GM12873 (cell line): ENCODE measurements at regions not wholly inside any gene's neighbourhood (a gene's known extent, or its start where the extent isn't known, plus 50 kb on each side); places are given as distances from the start of the nearest gene placed in this dataset.

ENCODE experiments used
- TF ChIP-seq, protein P1 (sequence below): IDR thresholded peaks from 2 replicates; pipeline ENCODE4 v1.5.1; 2012; ENCODE audit warnings: low read depth, mild to moderate bottlenecking, moderate library complexity, low read length, control low read depth; ENCODE audit not compliant: insufficient read depth; ENCODE audit errors: missing control alignments

DNA sequence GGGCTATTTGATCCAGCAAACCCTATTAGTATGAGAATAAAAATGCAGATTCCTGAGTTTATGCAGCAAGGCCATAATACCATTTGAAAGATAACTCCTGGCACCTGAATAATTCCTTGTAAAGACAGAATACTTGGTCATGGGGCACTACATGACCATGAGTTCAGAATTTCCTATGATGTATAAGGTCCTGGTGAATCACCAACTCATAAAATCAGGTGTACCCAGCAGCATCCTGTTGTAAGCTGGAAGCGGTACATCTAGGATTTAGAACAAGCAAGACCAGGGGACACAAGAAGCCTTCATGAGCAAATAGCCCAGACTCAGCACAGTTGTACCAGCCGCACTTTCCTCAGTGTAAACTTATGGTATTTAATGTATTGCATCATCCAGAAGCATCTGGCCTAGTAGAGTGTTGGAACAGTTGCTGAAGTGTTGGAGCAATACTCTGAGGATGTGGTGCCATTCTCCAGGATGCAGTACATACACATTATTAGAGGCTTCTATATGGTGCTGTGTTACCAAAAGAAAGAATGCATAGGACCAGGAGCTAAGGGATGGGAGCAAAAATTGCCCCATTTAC, 233.4 kb downstream of the SQOR start:
- TF ChIP-seq, protein P1, sequence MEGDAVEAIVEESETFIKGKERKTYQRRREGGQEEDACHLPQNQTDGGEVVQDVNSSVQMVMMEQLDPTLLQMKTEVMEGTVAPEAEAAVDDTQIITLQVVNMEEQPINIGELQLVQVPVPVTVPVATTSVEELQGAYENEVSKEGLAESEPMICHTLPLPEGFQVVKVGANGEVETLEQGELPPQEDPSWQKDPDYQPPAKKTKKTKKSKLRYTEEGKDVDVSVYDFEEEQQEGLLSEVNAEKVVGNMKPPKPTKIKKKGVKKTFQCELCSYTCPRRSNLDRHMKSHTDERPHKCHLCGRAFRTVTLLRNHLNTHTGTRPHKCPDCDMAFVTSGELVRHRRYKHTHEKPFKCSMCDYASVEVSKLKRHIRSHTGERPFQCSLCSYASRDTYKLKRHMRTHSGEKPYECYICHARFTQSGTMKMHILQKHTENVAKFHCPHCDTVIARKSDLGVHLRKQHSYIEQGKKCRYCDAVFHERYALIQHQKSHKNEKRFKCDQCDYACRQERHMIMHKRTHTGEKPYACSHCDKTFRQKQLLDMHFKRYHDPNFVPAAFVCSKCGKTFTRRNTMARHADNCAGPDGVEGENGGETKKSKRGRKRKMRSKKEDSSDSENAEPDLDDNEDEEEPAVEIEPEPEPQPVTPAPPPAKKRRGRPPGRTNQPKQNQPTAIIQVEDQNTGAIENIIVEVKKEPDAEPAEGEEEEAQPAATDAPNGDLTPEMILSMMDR: no peak

DNA sequence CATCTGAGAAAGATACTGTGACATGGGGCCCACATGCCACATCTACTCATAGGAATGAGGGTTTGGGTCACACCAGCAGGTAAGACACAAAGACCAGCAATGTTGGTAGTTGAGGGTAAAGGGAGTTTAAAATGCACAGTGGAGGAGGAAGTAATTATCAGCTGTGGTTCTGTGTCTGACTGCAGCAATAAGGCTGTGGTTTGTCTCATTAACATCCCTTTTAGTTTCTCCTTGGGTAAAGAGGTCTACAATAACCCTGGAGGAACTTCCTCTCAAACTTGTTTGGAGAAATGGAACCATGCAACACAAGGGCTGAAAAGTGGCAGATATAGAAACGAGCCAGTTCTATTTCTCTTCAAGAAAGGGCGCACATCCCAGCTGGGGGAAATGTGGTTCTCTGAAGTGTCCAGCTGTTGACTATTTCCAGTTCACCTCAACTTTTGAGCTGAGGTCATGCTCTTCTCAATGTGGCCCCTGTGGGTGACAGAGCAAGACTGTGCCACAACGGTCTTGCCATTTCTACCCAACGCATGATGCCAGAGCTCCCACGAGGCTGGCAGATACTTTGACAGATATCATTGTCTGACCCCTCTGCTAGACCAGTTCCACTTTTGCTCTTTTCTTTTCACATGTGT, 234.3 kb downstream of the SQOR start:
- TF ChIP-seq, protein P1: no peak

DNA sequence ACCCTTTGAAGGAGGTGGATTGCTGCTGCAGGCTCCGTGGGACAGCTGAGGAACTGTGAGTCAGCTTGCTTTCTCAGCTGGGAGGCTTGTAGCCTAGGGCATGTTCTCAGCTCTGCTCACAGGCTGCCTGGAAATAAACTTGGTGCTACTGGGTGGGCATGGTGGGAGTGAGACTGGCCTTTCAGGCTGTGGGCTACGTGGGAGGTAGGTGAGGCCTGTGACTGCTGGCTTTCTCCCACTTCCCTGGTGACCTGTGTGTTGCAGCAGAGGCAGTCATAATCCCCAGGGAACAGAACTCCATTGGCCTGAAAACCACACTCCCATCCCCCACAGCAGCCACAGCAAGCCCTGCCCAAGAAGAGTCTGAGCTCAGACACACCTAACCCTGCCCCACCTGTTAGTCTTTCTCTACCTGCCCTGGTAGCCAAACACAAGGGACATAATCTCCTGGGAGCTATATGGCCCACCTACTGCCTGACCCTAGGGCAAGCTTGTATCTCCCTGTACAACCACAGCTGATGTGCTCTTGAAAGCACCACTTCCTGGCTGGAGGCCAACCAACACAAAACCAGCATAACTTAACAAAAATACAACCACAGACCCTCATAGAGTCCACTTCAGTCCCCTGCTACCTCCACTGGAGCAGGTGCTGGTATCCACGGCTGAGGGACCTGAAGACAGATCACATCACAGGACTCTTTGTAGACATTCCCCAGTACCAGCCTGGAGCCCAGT, 236.5 kb downstream of the SQOR start:
- TF ChIP-seq, protein P1: no peak

DNA sequence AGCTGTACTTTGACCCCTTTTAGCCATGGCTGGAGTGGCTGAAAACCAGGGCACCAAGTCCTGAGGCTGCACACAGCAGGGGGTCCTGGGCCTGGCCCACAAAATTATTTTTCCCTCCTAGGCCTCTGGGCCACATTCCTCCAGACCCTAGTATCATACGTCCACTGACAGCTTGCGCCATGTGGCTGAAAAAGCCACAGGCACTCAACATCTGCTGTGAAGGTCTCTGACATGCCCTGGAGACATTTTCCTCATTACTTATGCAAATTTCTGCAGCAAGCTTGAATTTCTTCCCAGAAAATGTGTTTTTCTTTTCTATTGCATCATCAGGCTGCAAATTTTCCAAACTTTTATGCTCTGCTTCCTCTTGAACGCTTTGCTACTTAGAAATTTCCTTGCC, 239.0 kb downstream of the SQOR start:
- TF ChIP-seq, protein P1: no peak

DNA sequence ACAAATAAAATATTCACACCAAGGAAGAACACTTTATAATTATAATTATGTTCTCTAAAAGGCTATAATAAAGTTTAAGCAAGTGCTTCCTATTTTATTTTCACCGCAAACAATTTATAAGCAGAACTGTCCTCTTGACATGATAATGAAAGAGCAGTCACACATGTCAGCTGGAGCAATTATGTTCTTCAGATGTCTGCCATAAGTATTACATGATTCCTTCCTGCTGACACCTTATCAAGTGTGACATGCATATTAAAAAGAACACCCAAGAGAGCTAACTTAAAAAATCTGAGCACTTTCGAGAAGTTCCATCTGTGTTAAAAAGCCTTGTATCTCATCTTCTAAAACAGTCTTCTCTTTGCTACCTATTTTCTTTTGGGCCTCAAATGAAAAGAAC, 249.5 kb downstream of the SQOR start:
- TF ChIP-seq, protein P1: no peak

DNA sequence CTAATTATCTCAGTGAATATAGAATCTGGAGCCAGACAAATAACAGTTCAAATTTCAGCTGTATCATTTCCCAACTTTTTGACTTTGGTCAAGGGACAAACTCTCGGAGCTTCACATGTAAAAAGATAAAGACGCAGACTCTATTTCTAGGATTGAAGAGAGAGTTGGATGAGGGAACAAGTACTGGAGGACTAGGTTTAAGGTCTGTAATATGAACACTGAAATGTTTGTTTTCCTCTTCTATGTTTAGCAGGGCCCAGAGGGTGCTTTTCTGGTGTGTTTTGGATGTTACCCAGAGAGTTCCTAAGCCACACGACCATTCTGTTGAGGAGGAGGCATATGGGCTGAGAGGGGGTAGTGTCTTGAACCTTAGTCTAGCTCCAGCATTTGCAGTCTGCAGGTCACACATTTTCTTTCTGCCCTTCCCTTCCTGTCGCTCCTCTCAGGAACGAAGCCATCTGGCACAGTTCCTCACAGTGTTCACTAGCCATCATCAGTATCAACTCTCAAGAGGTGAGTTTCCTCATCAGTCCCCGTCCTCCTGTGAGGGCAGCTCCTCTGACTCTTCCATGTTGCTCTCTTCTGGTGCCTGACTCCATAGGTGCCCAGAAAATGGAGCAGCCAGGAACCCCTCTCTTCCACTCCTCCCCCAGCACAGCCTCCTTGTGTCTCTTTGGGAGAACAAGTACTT, 250.1 kb downstream of the SQOR start:
- TF ChIP-seq, protein P1: no peak

DNA sequence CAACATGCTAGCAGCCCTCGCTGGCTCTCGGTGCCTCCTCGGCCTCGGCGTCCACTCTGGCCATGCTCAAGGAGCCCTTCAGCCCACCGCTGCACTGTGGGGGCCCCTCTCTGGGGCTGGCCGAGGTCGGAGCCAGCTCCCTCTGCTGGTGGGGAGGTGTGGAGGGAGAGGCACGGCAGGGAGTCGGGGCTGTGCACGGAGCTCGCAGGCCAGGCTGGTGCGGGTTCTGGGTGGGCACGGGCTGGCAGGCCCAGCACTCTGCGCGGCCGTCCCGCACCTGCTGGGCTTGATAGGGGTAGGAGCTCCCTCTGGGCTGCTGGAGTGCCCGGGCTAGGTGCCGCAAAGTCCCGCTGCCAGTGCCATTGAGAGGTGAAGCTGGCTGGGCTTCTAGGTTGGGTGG, 251.0 kb downstream of the SQOR start:
- TF ChIP-seq, protein P1: no peak
